ENCODE measurements at regions not wholly inside any gene's neighbourhood (a gene's known extent, or its start where the extent isn't known, plus 50 kb on each side); places are given as distances from the start of the nearest gene placed in this dataset.
"Not testable (repeated sequence)": the region's sequence is repeated elsewhere in the genome, so short reads cannot be mapped to it uniquely, and the experiment has no call there.

GRCh38 chr1:234851450-234852438 is 241.8 kb upstream of the IRF2BP2 start:
- Histone ChIP-seq H3K27me3 (ENCODE audit: control insufficient read depth in 2 of 2, insufficient read depth in 2 of 2, low read length in 2 of 2) (no peaks in the 10 kb centered on the region), H3K27ac (ENCODE audit: low read depth, low read length) (no peak overlapping the region), H3K36me3 (ENCODE audit: control insufficient read depth in 2 of 3, insufficient read depth in 3 of 3, low read length in 3 of 3) (no peaks in the 10 kb centered on the region), H3K4me3 (ENCODE audit: low read length) (no peak overlapping the region), H3K9me3 (ENCODE audit: control insufficient read depth in 2 of 3, low read length in 3 of 3) (no peaks in the 10 kb centered on the region), H3K4me1 (ENCODE audit: control insufficient read depth in 2 of 2, insufficient read depth in 2 of 2, low read length in 2 of 2) (peaks cover 0 to 7% of the 10 kb centered on the region in 2 donors)
- Mint-ChIP-seq H3K27me3 (no peaks in the 10 kb centered on the region), H3K4me1 (peaks cover 11 to 61% (median 24%) of the 10 kb centered on the region in 7 donors), H3K4me3 (peak overlapping the region in 1 of 10 donors; percentile 35), H3K27ac (peak overlapping the region in 1 of 9 donors; percentile 61), H3K9me3 (no peaks in the 10 kb centered on the region), H3K36me3 (peaks cover 0 to 6% (median 0%) of the 10 kb centered on the region in 5 donors)
- ChIA-PET CTCF (interaction anchor here (0.7 kb wide), 1 partner anchor 62 kb away, joined by 3 read pairs; no protein-coding TSS in a partner anchor), POLR2A (no interaction called here)
- ATAC-seq, result peak; percentile 62
- DNase-seq, result no peak
- intact Hi-C loops (cut with micrococcal nuclease), result loop anchor here in 1 of 2 donors (1.0 kb wide), 1 partner anchor 9 kb away; no protein-coding TSS in a partner anchor

- Mint-ChIP-seq H3K4me3 (no peak overlapping the region), H3K4me1 (peaks cover 28 to 80% (median 43%) of the 10 kb centered on the region in 7 donors), H3K27me3 (no peaks in the 10 kb centered on the region), H3K9me3 (no peaks in the 10 kb centered on the region), H3K36me3 (peaks cover 0 to 4% (median 0%) of the 10 kb centered on the region in 5 donors), H3K27ac (no peak overlapping the region)
- H3K36me3 ChIP-seq (ENCODE audit: control insufficient read depth in 2 of 3, insufficient read depth in 3 of 3, low read length in 3 of 3), result no peaks in the 10 kb centered on the region
- H3K27me3 ChIP-seq (ENCODE audit: control insufficient read depth in 2 of 2, insufficient read depth in 2 of 2, low read length in 2 of 2), result no peaks in the 10 kb centered on the region
- ChIA-PET POLR2A (interaction anchor here (1.9 kb wide), 1 partner anchor 8 kb away, joined by 6 read pairs; no protein-coding TSS in a partner anchor), CTCF (no interaction called here)
- no peak overlapping the region for H3K4me3 ChIP-seq (ENCODE audit: low read length)
- no peak for DNase-seq
- intact Hi-C loops (cut with micrococcal nuclease), result loop anchor here (10.0 kb wide), 2 partner anchors 235 to 655 kb away; partner anchors contain the start of gene B3GALNT2 (in 1 of the 2)
- no peaks in the 10 kb centered on the region for H3K9me3 ChIP-seq (ENCODE audit: control insufficient read depth in 2 of 3, low read length in 3 of 3)
- H3K4me1 ChIP-seq (ENCODE audit: control insufficient read depth in 2 of 2, insufficient read depth in 2 of 2, low read length in 2 of 2), result peaks cover 14 to 24% of the 10 kb centered on the region in 2 donors
- no peak for ATAC-seq
- no peak overlapping the region for H3K27ac ChIP-seq (ENCODE audit: low read depth, low read length)
Observed at GRCh38 chr1:234849832-234850231, 239.9 kb upstream of the IRF2BP2 start.

- Mint-ChIP-seq H3K4me1 (peaks cover 31 to 82% (median 47%) of the 10 kb centered on the region in 7 donors), H3K27ac (peak overlapping the region in 4 of 9 donors; percentile 15 to 55 (median 34))
- intact Hi-C loops (cut with micrococcal nuclease), result loop anchor here (10.0 kb wide), 2 partner anchors 236 to 656 kb away; partner anchors contain the start of gene B3GALNT2 (in 1 of the 2)
Observed at GRCh38 chr1:234848972-234849649, 239.1 kb upstream of the IRF2BP2 start.

GRCh38 chr1:234846813-234847212 is 236.8 kb upstream of the IRF2BP2 start:
- H3K4me3 ChIP-seq (ENCODE audit: low read length); CTCF ChIA-PET; H3K36me3 Mint-ChIP-seq; H3K36me3 ChIP-seq (ENCODE audit: control insufficient read depth in 2 of 3, insufficient read depth in 3 of 3, low read length in 3 of 3); H3K27me3 ChIP-seq (ENCODE audit: control insufficient read depth in 2 of 2, insufficient read depth in 2 of 2, low read length in 2 of 2); H3K27ac ChIP-seq (ENCODE audit: low read depth, low read length); H3K27me3 Mint-ChIP-seq; ATAC-seq; POLR2A ChIA-PET; H3K4me3 Mint-ChIP-seq; H3K9me3 Mint-ChIP-seq; H3K9me3 ChIP-seq (ENCODE audit: control insufficient read depth in 2 of 3, low read length in 3 of 3); DNase-seq: not testable (repeated sequence)
- H3K4me1 Mint-ChIP-seq, result peaks cover 38 to 86% (median 65%) of the 10 kb centered on the region in 7 donors
- peaks cover 36 to 54% of the 10 kb centered on the region in 2 donors for H3K4me1 ChIP-seq (ENCODE audit: control insufficient read depth in 2 of 2, insufficient read depth in 2 of 2, low read length in 2 of 2)
- intact Hi-C loops (cut with micrococcal nuclease), result loop anchor here (1.0 to 10.0 kb wide), 3 partner anchors 158 to 658 kb away; partner anchors contain the start of gene B3GALNT2 (in 1 of the 2)
- peak overlapping the region in 5 of 9 donors; percentile 14 to 86 (median 67) for H3K27ac Mint-ChIP-seq

More at GRCh38 chr1:234848972-234849649, 239.1 kb upstream of the IRF2BP2 start:
- no peak overlapping the region for H3K4me3 Mint-ChIP-seq
- Histone ChIP-seq H3K4me3 (ENCODE audit: low read length) (no peak overlapping the region), H3K36me3 (ENCODE audit: control insufficient read depth in 2 of 3, insufficient read depth in 3 of 3, low read length in 3 of 3) (no peaks in the 10 kb centered on the region), H3K9me3 (ENCODE audit: control insufficient read depth in 2 of 3, low read length in 3 of 3) (no peaks in the 10 kb centered on the region), H3K27me3 (ENCODE audit: control insufficient read depth in 2 of 2, insufficient read depth in 2 of 2, low read length in 2 of 2) (no peaks in the 10 kb centered on the region), H3K27ac (ENCODE audit: low read depth, low read length) (no peak overlapping the region), H3K4me1 (ENCODE audit: control insufficient read depth in 2 of 2, insufficient read depth in 2 of 2, low read length in 2 of 2) (peaks cover 20 to 31% of the 10 kb centered on the region in 2 donors)
- ChIA-PET POLR2A (interaction anchor here (1.9 kb wide), 1 partner anchor 8 kb away, joined by 6 read pairs; no protein-coding TSS in a partner anchor), CTCF (no interaction called here)
- peak; percentile 37 for ATAC-seq
- no peak for DNase-seq
- H3K9me3 Mint-ChIP-seq, result no peaks in the 10 kb centered on the region
- peaks cover 0 to 4% (median 0%) of the 10 kb centered on the region in 5 donors for H3K36me3 Mint-ChIP-seq
- no peaks in the 10 kb centered on the region for H3K27me3 Mint-ChIP-seq

- peak in 5 of 9 donors; percentile 10 to 32 (median 18) for DNase-seq
- CTCF ChIA-PET, result interaction anchor here (0.6 kb wide), 1 partner anchor 23 kb away, joined by 4 read pairs; no protein-coding TSS in a partner anchor
- ATAC-seq, result no peak
Observed at GRCh38 chr1:234845836-234846235, 235.9 kb upstream of the IRF2BP2 start.

More at GRCh38 chr1:234845836-234846235, 235.9 kb upstream of the IRF2BP2 start:
- intact Hi-C loops (cut with micrococcal nuclease), result loop anchor here (1.0 to 10.0 kb wide), 9 partner anchors 80 to 659 kb away; partner anchors contain the start of genes B3GALNT2 (in 1 of the 2) and IRF2BP2 (in 1 of the 2)
- peaks cover 0 to 3% (median 0%) of the 10 kb centered on the region in 11 donors for H3K9me3 Mint-ChIP-seq
- peak overlapping the region in 9 of 10 donors; percentile 72 to 86 (median 74) for H3K4me3 Mint-ChIP-seq
- H3K27me3 Mint-ChIP-seq, result no peaks in the 10 kb centered on the region
- Histone ChIP-seq H3K36me3 (ENCODE audit: control insufficient read depth in 2 of 3, insufficient read depth in 3 of 3, low read length in 3 of 3) (no peaks in the 10 kb centered on the region), H3K4me1 (ENCODE audit: control insufficient read depth in 2 of 2, insufficient read depth in 2 of 2, low read length in 2 of 2) (peaks cover 36 to 59% of the 10 kb centered on the region in 2 donors), H3K27ac (ENCODE audit: low read depth, low read length) (peak overlapping the region; percentile 54), H3K27me3 (ENCODE audit: control insufficient read depth in 2 of 2, insufficient read depth in 2 of 2, low read length in 2 of 2) (no peaks in the 10 kb centered on the region), H3K4me3 (ENCODE audit: low read length) (no peak overlapping the region), H3K9me3 (ENCODE audit: control insufficient read depth in 2 of 3, low read length in 3 of 3) (no peaks in the 10 kb centered on the region)
- H3K36me3 Mint-ChIP-seq, result peaks cover 0 to 4% (median 0%) of the 10 kb centered on the region in 5 donors
- POLR2A ChIA-PET, result interaction anchor here (0.6 to 1.4 kb wide), 5 partner anchors 82 to 331 kb away, joined by 3 to 4 read pairs (median 3); partner anchors contain the start of gene IRF2BP2
- peaks cover 42 to 87% (median 71%) of the 10 kb centered on the region in 7 donors for H3K4me1 Mint-ChIP-seq
- peak overlapping the region; percentile 60 to 96 (median 89) for H3K27ac Mint-ChIP-seq
